ENCODE measurements at regions not wholly inside any gene's neighbourhood (a gene's known extent, or its start where the extent isn't known, plus 50 kb on each side); places are given as distances from the start of the nearest gene placed in this dataset.

DNA sequence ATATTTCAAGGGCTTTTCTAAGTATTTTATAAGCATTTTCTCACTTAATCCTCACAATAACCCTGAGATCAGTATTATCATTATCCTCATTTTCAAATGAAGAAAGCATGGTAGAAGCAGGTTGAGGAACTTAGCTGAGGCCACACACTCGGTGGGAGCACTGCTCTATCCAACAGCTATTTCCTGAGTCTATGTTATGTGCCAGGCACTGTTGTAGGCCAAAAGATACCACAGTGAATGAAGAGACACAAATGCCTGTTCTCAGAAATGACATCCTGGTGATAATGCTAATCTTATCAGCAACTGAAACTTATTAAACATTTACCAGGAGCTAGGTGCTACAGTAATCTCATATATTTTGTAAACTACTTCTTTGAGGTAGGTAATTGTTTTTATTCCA lies 553.9 kb upstream of the ARGLU1 start:
- TF ChIP-seq POLR2AphosphoS5 (IDR thresholded peaks at IDR 0.05; ENCODE audit: borderline replicate concordance, low read depth, low read length) (no peak), EZH2 (IDR thresholded peaks at IDR 0.05) (no peak), FOXP2 (optimal IDR thresholded peaks at IDR 0.05; ENCODE audit: control extremely low read depth, extremely low read length, insufficient read depth) (no peak)

Measured in SK-N-MC (cell line).